Gastroesophageal sphincter (tissue), 4 donors: ENCODE measurements at regions not wholly inside any gene's neighbourhood (a gene's known extent, or its start where the extent isn't known, plus 50 kb on each side); places are given as distances from the start of the nearest gene placed in this dataset.
A peak's percentile ranks its signal among the peaks of the same experiment; 100 is the strongest.

Experiments used
- ATAC-seq: fragments of 150-250 bp; one replicate; pipeline ENCODE4 v1.9.1; 2016; ENCODE audit warnings: mild to moderate bottlenecking, moderate library complexity
- H3K27ac ChIP-seq, 4 donors: fragments of 200-600 bp; sonication (generic) in 3 of 4; 1 replicate in 3 of 4; 2 replicates in 1 of 4; pipeline ENCODE4 v1.5.1; 2016 to 2019
- H3K27me3 ChIP-seq: fragments of 200-600 bp; sonication (generic); one replicate; pipeline ENCODE4 v1.5.1; 2019
- H3K36me3 ChIP-seq, 2 donors: fragments of 200-600 bp; sonication (generic); one replicate each; pipeline ENCODE4 v1.5.1; 2019; ENCODE audit warnings: control low read depth in 1 of 2
- H3K4me1 ChIP-seq, 3 donors: fragments of 200-600 bp; sonication (generic); 1 replicate in 2 of 3; 2 replicates in 1 of 3; pipeline ENCODE4 v1.5.1; 2016 to 2019; ENCODE audit warnings: control low read depth in 2 of 3
- H3K4me3 ChIP-seq, 2 donors: fragments of 200-600 bp; sonication (generic); one replicate each; pipeline ENCODE4 v1.5.1; 2019; ENCODE audit warnings: mild to moderate bottlenecking in 1 of 2, moderate library complexity in 1 of 2
- H3K9me3 ChIP-seq, 3 donors: fragments of 200-600 bp; sonication (generic); one replicate each; pipeline ENCODE4 v1.5.1; 2017 to 2019; ENCODE audit warnings: control low read depth in 2 of 3
- EP300 ChIP-seq: sonication (generic); formaldehyde crosslinking; IDR thresholded peaks from one replicate; pipeline ENCODE4 v1.6.1; 2017; ENCODE audit warnings: antibody characterized with exemption, mild to moderate bottlenecking
- POLR2A ChIP-seq, 2 donors: fragments of 450-650 bp; IDR thresholded peaks; one replicate each; pipeline ENCODE4 v1.6.1; 2017; ENCODE audit warnings: antibody characterized with exemption in 2 of 2, mild to moderate bottlenecking in 2 of 2, moderate library complexity in 1 of 2
- POLR2AphosphoS5 ChIP-seq: sonication (generic); formaldehyde crosslinking; IDR thresholded peaks from one replicate; pipeline ENCODE4 v1.6.1; 2017; ENCODE audit warnings: antibody characterized with exemption
- WGBS, 2 donors: methylation state at CpG; one replicate each; pipeline ENCODE4 v1.1.5; 2018; ENCODE audit warnings: low coverage in 1 of 2; 5-methylcytosine and 5-hydroxymethylcytosine counted together
- TF ChIP-seq, protein P1 (sequence below), 4 experiments: fragments of 200-600 bp in 2 of 4; fragments of 450-650 bp in 2 of 4; sonication (generic) in 1 of 4; IDR thresholded peaks; one replicate each; pipeline ENCODE4 v1.5.1; 2017 to 2019; ENCODE audit warnings: antibody characterized with exemption in 4 of 4, mild to moderate bottlenecking in 2 of 4, moderate library complexity in 2 of 4

DNA sequence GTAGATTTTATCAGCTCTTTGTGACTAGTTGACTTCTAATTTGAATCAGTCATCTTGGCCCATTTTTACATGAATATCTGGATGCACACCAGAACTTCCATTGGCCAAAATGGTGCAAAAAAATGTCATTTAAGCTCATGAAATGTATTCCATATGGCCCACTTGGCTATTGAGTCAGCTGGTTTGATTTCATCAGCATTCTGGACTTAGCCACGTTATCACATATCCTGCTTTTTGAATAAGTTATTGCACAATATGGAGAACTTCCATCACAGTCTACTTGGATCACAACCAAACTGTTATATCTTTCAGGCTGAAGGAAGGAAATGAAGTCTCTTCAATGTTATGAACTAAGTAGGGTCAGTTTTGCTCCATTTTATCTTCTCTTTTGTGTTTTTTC is 640.6 kb downstream of the PCDH7 start:
- 22 to 33% methylated on average over 1 of the region's 1 CpG for WGBS, 2 donors
- Histone ChIP-seq H3K4me1 (no peaks in the 10 kb centered on the region), H3K4me3 (no peak overlapping the region), H3K27ac (no peak overlapping the region), H3K27me3 (no peaks in the 10 kb centered on the region), H3K9me3 (no peaks in the 10 kb centered on the region), H3K36me3 (no peaks in the 10 kb centered on the region)
- no peak for TF ChIP-seq POLR2A (IDR thresholded peaks at IDR 0.05)
- peak; percentile 16 for TF ChIP-seq POLR2AphosphoS5
- TF ChIP-seq, protein P1, sequence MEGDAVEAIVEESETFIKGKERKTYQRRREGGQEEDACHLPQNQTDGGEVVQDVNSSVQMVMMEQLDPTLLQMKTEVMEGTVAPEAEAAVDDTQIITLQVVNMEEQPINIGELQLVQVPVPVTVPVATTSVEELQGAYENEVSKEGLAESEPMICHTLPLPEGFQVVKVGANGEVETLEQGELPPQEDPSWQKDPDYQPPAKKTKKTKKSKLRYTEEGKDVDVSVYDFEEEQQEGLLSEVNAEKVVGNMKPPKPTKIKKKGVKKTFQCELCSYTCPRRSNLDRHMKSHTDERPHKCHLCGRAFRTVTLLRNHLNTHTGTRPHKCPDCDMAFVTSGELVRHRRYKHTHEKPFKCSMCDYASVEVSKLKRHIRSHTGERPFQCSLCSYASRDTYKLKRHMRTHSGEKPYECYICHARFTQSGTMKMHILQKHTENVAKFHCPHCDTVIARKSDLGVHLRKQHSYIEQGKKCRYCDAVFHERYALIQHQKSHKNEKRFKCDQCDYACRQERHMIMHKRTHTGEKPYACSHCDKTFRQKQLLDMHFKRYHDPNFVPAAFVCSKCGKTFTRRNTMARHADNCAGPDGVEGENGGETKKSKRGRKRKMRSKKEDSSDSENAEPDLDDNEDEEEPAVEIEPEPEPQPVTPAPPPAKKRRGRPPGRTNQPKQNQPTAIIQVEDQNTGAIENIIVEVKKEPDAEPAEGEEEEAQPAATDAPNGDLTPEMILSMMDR (IDR thresholded peaks at IDR 0.05) = no peak
- ATAC-seq = peak; percentile 76

DNA sequence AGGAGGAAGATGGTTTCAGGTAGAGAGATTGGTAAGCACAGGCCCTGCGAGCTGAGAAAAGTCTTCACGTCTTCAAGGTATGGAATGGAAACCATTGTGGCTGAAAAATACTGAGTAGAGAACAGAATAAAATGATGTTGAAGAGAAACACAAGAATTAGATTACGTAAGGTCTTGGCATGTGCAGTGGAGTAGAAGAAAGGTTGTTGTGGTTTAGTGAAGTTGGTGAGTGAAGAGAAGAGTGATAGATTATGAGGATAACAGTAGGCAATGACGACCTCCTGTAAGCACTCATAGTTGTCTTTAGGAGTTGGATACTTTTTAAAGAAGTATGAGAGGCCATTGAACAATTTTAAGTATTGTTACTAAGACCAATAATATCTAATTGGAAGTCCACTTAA is 642.6 kb downstream of the PCDH7 start:
- ATAC-seq = no peak
- no peak overlapping the region for H3K27ac ChIP-seq
- TF ChIP-seq EP300 (no peak), POLR2AphosphoS5 (no peak), POLR2A (IDR thresholded peaks at IDR 0.05) (no peak)
- TF ChIP-seq, protein P1 (IDR thresholded peaks at IDR 0.05) = no peak
- WGBS, 2 donors = 86 to 89% methylated on average over 4 of the region's 4 CpGs
- no peaks in the 10 kb centered on the region for H3K9me3 ChIP-seq
- no peaks in the 10 kb centered on the region for H3K4me1 ChIP-seq
- no peak overlapping the region for H3K4me3 ChIP-seq
- no peaks in the 10 kb centered on the region for H3K36me3 ChIP-seq
- no peaks in the 10 kb centered on the region for H3K27me3 ChIP-seq

DNA sequence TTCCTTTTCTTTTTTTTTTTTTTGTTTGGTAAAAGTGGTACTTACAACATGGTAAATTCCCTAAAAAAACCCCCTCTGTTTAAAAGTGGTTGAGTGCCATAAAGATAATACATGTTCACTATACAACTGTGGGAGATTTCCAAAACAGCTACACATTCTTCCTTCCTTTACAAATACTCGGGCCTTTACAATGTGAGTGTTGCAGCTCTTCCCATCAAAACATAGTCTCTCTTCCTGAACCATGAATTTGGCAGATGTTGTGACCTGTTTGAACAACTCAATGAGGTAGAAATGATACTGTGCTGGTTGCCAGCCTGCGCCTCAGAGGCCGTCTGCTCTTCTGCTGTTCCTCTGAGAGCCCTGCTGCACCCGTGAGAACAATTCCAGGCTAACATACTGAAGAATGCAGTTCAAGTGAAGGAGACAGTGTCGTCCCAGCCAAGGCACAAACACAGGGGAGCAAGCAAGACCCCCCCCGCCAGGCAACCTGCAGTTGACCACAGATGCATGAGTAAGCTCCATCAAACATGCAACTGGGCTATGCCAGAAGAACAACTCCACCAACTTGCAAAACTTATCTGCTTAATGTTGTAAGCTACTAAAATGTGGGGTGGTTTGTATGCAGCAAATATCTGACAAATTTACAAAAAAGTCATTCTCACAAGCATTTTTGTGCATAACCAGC is 645.0 kb downstream of the PCDH7 start:
- no peaks in the 10 kb centered on the region for H3K27me3 ChIP-seq
- H3K27ac ChIP-seq = no peak overlapping the region
- TF ChIP-seq POLR2A (IDR thresholded peaks at IDR 0.05) (no peak), EP300 (no peak), POLR2AphosphoS5 (no peak)
- TF ChIP-seq, protein P1 (IDR thresholded peaks at IDR 0.05) = no peak
- no peaks in the 10 kb centered on the region for H3K36me3 ChIP-seq
- H3K4me1 ChIP-seq = no peaks in the 10 kb centered on the region
- ATAC-seq = no peak
- H3K4me3 ChIP-seq = no peak overlapping the region
- WGBS, 2 donors = 65 to 79% methylated on average over 3 of the region's 6 CpGs
- no peaks in the 10 kb centered on the region for H3K9me3 ChIP-seq

DNA sequence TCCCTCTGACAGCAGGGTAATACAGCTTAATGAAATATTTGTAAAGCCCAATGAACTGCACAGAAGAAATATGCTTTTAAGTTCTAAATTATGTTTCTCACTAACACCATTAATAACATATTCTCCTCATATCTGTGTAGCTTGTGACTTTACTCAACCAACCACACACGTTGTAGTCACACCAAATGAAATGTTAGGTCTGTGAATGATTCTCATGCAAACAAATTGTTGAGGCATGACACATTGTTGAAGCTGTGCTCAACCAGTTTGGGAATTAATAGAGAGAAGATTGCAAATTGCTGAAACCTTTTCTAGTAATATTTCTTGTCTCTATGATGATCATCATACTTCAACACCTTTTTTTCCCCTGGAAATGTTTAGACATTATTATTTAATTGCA is 645.9 kb downstream of the PCDH7 start:
- no peaks in the 10 kb centered on the region for H3K27me3 ChIP-seq
- no peak for ATAC-seq
- H3K27ac ChIP-seq = no peak overlapping the region
- H3K9me3 ChIP-seq = no peaks in the 10 kb centered on the region
- no peak for TF ChIP-seq POLR2A (IDR thresholded peaks at IDR 0.05)
- TF ChIP-seq, protein P1 (IDR thresholded peaks at IDR 0.05) = no peak
- TF ChIP-seq POLR2AphosphoS5 = no peak
- TF ChIP-seq EP300 = no peak
- no peaks in the 10 kb centered on the region for H3K36me3 ChIP-seq
- H3K4me3 ChIP-seq = no peak overlapping the region
- 33 to 38% methylated on average over 1 of the region's 1 CpG for WGBS, 2 donors
- no peaks in the 10 kb centered on the region for H3K4me1 ChIP-seq

DNA sequence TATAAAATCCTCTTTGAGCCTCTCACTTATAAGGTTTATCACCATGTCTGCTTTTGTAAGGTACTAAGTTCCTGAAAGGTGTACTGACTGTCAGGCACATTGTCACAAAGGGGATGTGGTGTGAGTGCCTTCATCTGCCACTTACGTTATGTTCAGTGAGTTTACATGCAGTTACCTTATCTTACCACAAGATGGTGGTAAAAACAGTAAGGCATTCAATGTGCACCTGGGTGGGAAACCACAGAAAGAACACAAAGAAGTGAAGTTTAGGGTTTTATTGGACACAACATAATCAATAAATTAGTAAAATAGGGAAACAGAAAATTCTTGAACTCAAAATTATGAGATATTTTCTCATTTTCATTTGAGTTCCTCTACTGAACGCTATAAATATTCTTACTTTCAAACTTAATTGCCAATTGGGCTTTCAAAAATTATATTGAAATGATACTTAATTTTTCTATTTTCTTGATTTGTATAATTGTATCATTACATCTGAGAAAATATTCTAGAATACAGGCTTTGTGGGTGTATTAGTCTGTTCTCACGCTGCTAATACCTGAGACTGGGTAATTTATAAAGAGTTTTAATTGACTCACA is 650.8 kb downstream of the PCDH7 start:
- no peak overlapping the region for H3K27ac ChIP-seq
- 58 to 69% methylated on average over 3 of the region's 3 CpGs for WGBS, 2 donors
- no peaks in the 10 kb centered on the region for H3K27me3 ChIP-seq
- no peaks in the 10 kb centered on the region for H3K9me3 ChIP-seq
- H3K36me3 ChIP-seq = no peaks in the 10 kb centered on the region
- no peaks in the 10 kb centered on the region for H3K4me1 ChIP-seq
- no peak for TF ChIP-seq EP300
- TF ChIP-seq, protein P1 (IDR thresholded peaks at IDR 0.05) = peak; percentile 51 to 69 (median 64)
- H3K4me3 ChIP-seq = no peak overlapping the region
- ATAC-seq = no peak
